GM23338 (cell line): ENCODE measurements at regions not wholly inside any gene's neighbourhood (a gene's known extent, or its start where the extent isn't known, plus 50 kb on each side); places are given as distances from the start of the nearest gene placed in this dataset.

Experiments
- ATAC-seq: fragments of 200-7000 bp; cut with Tn5 transposase; 3 replicates; pipeline ENCODE4 v1.9.1; 2020
- DNase-seq: peaks from one replicate; pipeline ENCODE4 v3.0.0-alpha.2; 2015; ENCODE audit warnings: low spot score
- H2AFZ ChIP-seq: fragments of 200-600 bp; sonication (generic); 2 replicates; pipeline ENCODE4 v1.8.0; 2016; ENCODE audit warnings: antibody characterized with exemption, mild to moderate bottlenecking, moderate library complexity
- H3F3A ChIP-seq: fragments of 200-600 bp; sonication (generic); replicated peaks from 2 replicates; pipeline ENCODE4 v1.8.0; 2017; ENCODE audit warnings: antibody characterized with exemption, mixed run types, low read depth
- H3K27ac ChIP-seq: fragments of 200-600 bp; sonication (generic); 2 replicates; pipeline ENCODE4 v1.6.1; 2016; ENCODE audit warnings: low read depth
- H3K27me3 ChIP-seq: fragments of 200-600 bp; sonication (generic); 2 replicates; pipeline ENCODE4 v1.8.0; 2016; ENCODE audit warnings: mild to moderate bottlenecking, mixed run types, moderate library complexity; ENCODE audit not compliant: insufficient read depth
- H3K36me3 ChIP-seq: fragments of 200-600 bp; sonication (generic); 2 replicates; pipeline ENCODE4 v1.8.0; 2016; ENCODE audit warnings: mild to moderate bottlenecking; ENCODE audit not compliant: insufficient read depth
- H3K4me1 ChIP-seq: fragments of 200-600 bp; sonication (generic); 2 replicates; pipeline ENCODE4 v1.8.0; 2016; ENCODE audit warnings: mild to moderate bottlenecking, moderate library complexity; ENCODE audit not compliant: insufficient read depth
- H3K4me2 ChIP-seq: fragments of 200-600 bp; sonication (generic); 2 replicates; pipeline ENCODE4 v1.7.1; 2017; ENCODE audit warnings: mixed run types
- H3K4me3 ChIP-seq: fragments of 200-600 bp; sonication (generic); 2 replicates; pipeline ENCODE4 v1.6.1; 2016; ENCODE audit warnings: mixed run types
- H3K79me2 ChIP-seq: fragments of 200-600 bp; sonication (generic); replicated peaks from 2 replicates; pipeline ENCODE4 v1.8.0; 2017; ENCODE audit warnings: mild to moderate bottlenecking; ENCODE audit not compliant: insufficient read depth
- H3K9me2 ChIP-seq: fragments of 200-600 bp; sonication (generic); 2 replicates; pipeline ENCODE4 v1.8.0; 2017; ENCODE audit not compliant: insufficient read depth
- H4K20me1 ChIP-seq: fragments of 200-600 bp; sonication (generic); replicated peaks from 2 replicates; pipeline ENCODE4 v1.8.0; 2017; ENCODE audit warnings: mild to moderate bottlenecking; ENCODE audit not compliant: insufficient read depth
- H3K27ac Mint-ChIP-seq: 2 replicates; pipeline ENCODE4 v1.8.0; 2020; ENCODE audit warnings: inconsistent platforms, mild to moderate bottlenecking, moderate library complexity, mixed read lengths
- H3K27me3 Mint-ChIP-seq: 3 replicates; pipeline ENCODE4 v1.8.0; 2022; ENCODE audit warnings: low read depth, mild to moderate bottlenecking, moderate library complexity, mixed read lengths, inconsistent platforms; ENCODE audit not compliant: insufficient read depth, poor library complexity
- H3K36me3 Mint-ChIP-seq: 3 replicates; pipeline ENCODE4 v1.8.0; 2021; ENCODE audit warnings: low read depth, mild to moderate bottlenecking, inconsistent platforms, moderate library complexity, mixed read lengths
- H3K4me1 Mint-ChIP-seq: 3 replicates; pipeline ENCODE4 v1.8.0; 2020; ENCODE audit warnings: mild to moderate bottlenecking, inconsistent platforms, mixed read lengths
- H3K4me3 Mint-ChIP-seq: 3 replicates; pipeline ENCODE4 v1.8.0; 2021; ENCODE audit warnings: moderate library complexity, mild to moderate bottlenecking, inconsistent platforms, mixed read lengths
- H3K9me3 Mint-ChIP-seq: 3 replicates; pipeline ENCODE4 v1.8.0; 2020; ENCODE audit warnings: moderate library complexity, mild to moderate bottlenecking, inconsistent platforms, mixed read lengths
- CREB1 ChIP-seq: fragments of 250-450 bp; sonication (Bioruptor Pico); IDR thresholded peaks from 2 replicates; pipeline ENCODE4 v1.5.0; 2020; ENCODE audit warnings: low read depth, mild to moderate bottlenecking, moderate library complexity
- CTCF ChIP-seq, 2 experiments: fragments of 200-600 bp in 1 of 2; sonication (generic) in 1 of 2; conservative IDR thresholded peaks; 2 replicates each; pipeline versions ENCODE4 v1.5.1 to v1.6.1; 2016 to 2017; ENCODE audit warnings: antibody characterized with exemption in 2 of 2, low read depth in 2 of 2, mild to moderate bottlenecking in 2 of 2, moderate library complexity in 1 of 2
- EZH2 ChIP-seq: fragments of 200-600 bp; sonication (generic); IDR thresholded peaks from one replicate; pipeline ENCODE4 v1.8.0; 2017; ENCODE audit warnings: antibody characterized with exemption, mild to moderate bottlenecking, low read depth; ENCODE audit not compliant: unreplicated experiment
- JUNB ChIP-seq: IDR thresholded peaks from one replicate; pipeline ENCODE4 v1.6.1; 2016; ENCODE audit warnings: antibody characterized with exemption; ENCODE audit not compliant: unreplicated experiment
- NANOG ChIP-seq: IDR thresholded peaks from 2 replicates; pipeline ENCODE4 v1.6.1; 2016; ENCODE audit warnings: antibody characterized with exemption, borderline replicate concordance
- POLR2AphosphoS5 ChIP-seq: IDR thresholded peaks from 2 replicates; pipeline ENCODE4 v1.6.1; 2016; ENCODE audit warnings: antibody characterized with exemption, low read depth
- STAT1 ChIP-seq: IDR thresholded peaks from one replicate; pipeline ENCODE4 v1.6.1; 2016; ENCODE audit warnings: antibody characterized with exemption; ENCODE audit not compliant: unreplicated experiment
- ZNF114 ChIP-seq: fragments of 250-450 bp; sonication (Bioruptor Pico); IDR thresholded peaks from 2 replicates; pipeline ENCODE4 v1.5.0; 2020; ENCODE audit warnings: mild to moderate bottlenecking, moderate library complexity
- ZNF331 ChIP-seq: fragments of 250-450 bp; sonication (Bioruptor Pico); IDR thresholded peaks from 2 replicates; pipeline ENCODE4 v1.5.0; 2020; ENCODE audit warnings: low read depth, mild to moderate bottlenecking, moderate library complexity
- TF ChIP-seq, protein P1 (sequence below): IDR thresholded peaks from one replicate; pipeline ENCODE4 v1.6.1; 2018; ENCODE audit warnings: antibody characterized with exemption; ENCODE audit not compliant: unreplicated experiment
- TF ChIP-seq, protein P2 (sequence below): fragments of 250-450 bp; sonication (Bioruptor Pico); IDR thresholded peaks from 2 replicates; pipeline ENCODE4 v1.5.0; 2020; ENCODE audit warnings: mild to moderate bottlenecking, moderate library complexity

GRCh38 chr12:103198499-103198898 is 241.0 kb downstream of the ASCL1 start:
- H3K4me1 ChIP-seq: peaks cover 10% of the 10 kb centered on the region; the same call in 1 of the 2 replicates
- H3K36me3 ChIP-seq: no peaks in the 10 kb centered on the region
- Mint-ChIP-seq H3K27me3 (no peaks in the 10 kb centered on the region), H3K4me1 (peaks cover 15% of the 10 kb centered on the region), H3K4me3 (no peak overlapping the region), H3K9me3 (peaks cover 4% of the 10 kb centered on the region; the same call in 1 of the 3 replicates), H3K36me3 (no peaks in the 10 kb centered on the region), H3K27ac (no peak overlapping the region)
- no peaks in the 10 kb centered on the region for H3K27me3 ChIP-seq
- peaks cover 7% of the 10 kb centered on the region; the same call in 1 of the 2 replicates for H3K9me2 ChIP-seq
- ATAC-seq: peak; percentile 75
- no peaks in the 10 kb centered on the region for H4K20me1 ChIP-seq
- H3K4me3 ChIP-seq: no peak overlapping the region
- no peaks in the 10 kb centered on the region for H3K79me2 ChIP-seq
- no peak overlapping the region for H2AFZ ChIP-seq
- peak; percentile 12 for DNase-seq
- no peak overlapping the region for H3K27ac ChIP-seq
- H3K4me2 ChIP-seq: no peak overlapping the region
- TF ChIP-seq NANOG: no peak
- TF ChIP-seq, protein P1, sequence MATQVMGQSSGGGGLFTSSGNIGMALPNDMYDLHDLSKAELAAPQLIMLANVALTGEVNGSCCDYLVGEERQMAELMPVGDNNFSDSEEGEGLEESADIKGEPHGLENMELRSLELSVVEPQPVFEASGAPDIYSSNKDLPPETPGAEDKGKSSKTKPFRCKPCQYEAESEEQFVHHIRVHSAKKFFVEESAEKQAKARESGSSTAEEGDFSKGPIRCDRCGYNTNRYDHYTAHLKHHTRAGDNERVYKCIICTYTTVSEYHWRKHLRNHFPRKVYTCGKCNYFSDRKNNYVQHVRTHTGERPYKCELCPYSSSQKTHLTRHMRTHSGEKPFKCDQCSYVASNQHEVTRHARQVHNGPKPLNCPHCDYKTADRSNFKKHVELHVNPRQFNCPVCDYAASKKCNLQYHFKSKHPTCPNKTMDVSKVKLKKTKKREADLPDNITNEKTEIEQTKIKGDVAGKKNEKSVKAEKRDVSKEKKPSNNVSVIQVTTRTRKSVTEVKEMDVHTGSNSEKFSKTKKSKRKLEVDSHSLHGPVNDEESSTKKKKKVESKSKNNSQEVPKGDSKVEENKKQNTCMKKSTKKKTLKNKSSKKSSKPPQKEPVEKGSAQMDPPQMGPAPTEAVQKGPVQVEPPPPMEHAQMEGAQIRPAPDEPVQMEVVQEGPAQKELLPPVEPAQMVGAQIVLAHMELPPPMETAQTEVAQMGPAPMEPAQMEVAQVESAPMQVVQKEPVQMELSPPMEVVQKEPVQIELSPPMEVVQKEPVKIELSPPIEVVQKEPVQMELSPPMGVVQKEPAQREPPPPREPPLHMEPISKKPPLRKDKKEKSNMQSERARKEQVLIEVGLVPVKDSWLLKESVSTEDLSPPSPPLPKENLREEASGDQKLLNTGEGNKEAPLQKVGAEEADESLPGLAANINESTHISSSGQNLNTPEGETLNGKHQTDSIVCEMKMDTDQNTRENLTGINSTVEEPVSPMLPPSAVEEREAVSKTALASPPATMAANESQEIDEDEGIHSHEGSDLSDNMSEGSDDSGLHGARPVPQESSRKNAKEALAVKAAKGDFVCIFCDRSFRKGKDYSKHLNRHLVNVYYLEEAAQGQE: peak; percentile 49
- H3F3A ChIP-seq: no peaks in the 10 kb centered on the region

DNA sequence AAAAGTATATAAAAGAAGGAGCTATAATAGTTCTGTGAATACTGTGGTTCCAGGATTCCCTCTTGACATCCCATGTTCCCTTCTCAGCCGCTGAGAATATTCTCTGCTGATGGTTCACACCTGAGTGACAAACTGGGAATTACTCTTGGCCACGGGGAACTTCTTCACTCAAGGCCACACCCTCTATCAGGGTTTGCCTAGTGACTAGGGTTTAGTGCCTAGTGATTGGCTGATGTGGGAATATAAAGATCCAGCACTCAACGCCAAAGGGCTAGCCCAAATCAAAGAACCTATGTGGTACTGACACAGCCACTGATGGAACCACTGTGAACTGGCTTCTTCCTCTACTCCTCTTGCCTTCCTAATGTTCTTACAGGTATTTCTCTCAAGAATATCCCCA is 248.4 kb downstream of the ASCL1 start:
- H2AFZ ChIP-seq: no peak overlapping the region
- DNase-seq: no peak
- no peaks in the 10 kb centered on the region for H3K79me2 ChIP-seq
- H3K4me3 ChIP-seq: no peak overlapping the region
- no peaks in the 10 kb centered on the region for H3K9me3 Mint-ChIP-seq
- H3K4me2 ChIP-seq: no peak overlapping the region
- no peaks in the 10 kb centered on the region for H3K27me3 Mint-ChIP-seq
- H3K27ac ChIP-seq: no peak overlapping the region
- no peaks in the 10 kb centered on the region for H3F3A ChIP-seq
- H3K36me3 Mint-ChIP-seq: no peaks in the 10 kb centered on the region
- H3K4me3 Mint-ChIP-seq: no peak overlapping the region
- H3K27me3 ChIP-seq: no peaks in the 10 kb centered on the region
- H3K9me2 ChIP-seq: peaks cover 13% of the 10 kb centered on the region
- no peaks in the 10 kb centered on the region for H3K4me1 ChIP-seq
- H4K20me1 ChIP-seq: no peaks in the 10 kb centered on the region
- H3K27ac Mint-ChIP-seq: no peak overlapping the region
- no peaks in the 10 kb centered on the region for H3K4me1 Mint-ChIP-seq
- no peak for ATAC-seq
- H3K36me3 ChIP-seq: no peaks in the 10 kb centered on the region
- TF ChIP-seq CTCF (conservative IDR thresholded peaks at IDR 0.05; ENCODE audit: low read depth in 2 of 2): no peak
- TF ChIP-seq, protein P2, sequence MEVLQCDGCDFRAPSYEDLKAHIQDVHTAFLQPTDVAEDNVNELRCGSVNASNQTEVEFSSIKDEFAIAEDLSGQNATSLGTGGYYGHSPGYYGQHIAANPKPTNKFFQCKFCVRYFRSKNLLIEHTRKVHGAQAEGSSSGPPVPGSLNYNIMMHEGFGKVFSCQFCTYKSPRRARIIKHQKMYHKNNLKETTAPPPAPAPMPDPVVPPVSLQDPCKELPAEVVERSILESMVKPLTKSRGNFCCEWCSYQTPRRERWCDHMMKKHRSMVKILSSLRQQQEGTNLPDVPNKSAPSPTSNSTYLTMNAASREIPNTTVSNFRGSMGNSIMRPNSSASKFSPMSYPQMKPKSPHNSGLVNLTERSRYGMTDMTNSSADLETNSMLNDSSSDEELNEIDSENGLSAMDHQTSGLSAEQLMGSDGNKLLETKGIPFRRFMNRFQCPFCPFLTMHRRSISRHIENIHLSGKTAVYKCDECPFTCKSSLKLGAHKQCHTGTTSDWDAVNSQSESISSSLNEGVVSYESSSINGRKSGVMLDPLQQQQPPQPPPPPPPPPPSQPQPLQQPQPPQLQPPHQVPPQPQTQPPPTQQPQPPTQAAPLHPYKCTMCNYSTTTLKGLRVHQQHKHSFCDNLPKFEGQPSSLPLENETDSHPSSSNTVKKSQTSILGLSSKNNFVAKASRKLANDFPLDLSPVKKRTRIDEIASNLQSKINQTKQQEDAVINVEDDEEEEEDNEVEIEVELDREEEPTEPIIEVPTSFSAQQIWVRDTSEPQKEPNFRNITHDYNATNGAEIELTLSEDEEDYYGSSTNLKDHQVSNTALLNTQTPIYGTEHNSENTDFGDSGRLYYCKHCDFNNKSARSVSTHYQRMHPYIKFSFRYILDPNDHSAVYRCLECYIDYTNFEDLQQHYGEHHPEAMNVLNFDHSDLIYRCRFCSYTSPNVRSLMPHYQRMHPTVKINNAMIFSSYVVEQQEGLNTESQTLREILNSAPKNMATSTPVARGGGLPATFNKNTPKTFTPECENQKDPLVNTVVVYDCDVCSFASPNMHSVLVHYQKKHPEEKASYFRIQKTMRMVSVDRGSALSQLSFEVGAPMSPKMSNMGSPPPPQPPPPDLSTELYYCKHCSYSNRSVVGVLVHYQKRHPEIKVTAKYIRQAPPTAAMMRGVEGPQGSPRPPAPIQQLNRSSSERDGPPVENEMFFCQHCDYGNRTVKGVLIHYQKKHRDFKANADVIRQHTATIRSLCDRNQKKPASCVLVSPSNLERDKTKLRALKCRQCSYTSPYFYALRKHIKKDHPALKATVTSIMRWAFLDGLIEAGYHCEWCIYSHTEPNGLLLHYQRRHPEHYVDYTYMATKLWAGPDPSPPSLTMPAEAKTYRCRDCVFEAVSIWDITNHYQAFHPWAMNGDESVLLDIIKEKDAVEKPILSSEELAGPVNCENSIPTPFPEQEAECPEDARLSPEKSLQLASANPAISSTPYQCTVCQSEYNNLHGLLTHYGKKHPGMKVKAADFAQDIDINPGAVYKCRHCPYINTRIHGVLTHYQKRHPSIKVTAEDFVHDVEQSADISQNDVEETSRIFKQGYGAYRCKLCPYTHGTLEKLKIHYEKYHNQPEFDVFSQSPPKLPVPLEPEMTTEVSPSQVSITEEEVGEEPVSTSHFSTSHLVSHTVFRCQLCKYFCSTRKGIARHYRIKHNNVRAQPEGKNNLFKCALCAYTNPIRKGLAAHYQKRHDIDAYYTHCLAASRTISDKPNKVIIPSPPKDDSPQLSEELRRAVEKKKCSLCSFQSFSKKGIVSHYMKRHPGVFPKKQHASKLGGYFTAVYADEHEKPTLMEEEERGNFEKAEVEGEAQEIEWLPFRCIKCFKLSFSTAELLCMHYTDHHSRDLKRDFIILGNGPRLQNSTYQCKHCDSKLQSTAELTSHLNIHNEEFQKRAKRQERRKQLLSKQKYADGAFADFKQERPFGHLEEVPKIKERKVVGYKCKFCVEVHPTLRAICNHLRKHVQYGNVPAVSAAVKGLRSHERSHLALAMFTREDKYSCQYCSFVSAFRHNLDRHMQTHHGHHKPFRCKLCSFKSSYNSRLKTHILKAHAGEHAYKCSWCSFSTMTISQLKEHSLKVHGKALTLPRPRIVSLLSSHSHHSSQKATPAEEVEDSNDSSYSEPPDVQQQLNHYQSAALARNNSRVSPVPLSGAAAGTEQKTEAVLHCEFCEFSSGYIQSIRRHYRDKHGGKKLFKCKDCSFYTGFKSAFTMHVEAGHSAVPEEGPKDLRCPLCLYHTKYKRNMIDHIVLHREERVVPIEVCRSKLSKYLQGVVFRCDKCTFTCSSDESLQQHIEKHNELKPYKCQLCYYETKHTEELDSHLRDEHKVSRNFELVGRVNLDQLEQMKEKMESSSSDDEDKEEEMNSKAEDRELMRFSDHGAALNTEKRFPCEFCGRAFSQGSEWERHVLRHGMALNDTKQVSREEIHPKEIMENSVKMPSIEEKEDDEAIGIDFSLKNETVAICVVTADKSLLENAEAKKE (CRISPR knock-in tag): no peak
- TF ChIP-seq NANOG: no peak
- TF ChIP-seq POLR2AphosphoS5: no peak
- no peak for TF ChIP-seq ZNF331 (CRISPR knock-in tag)
- TF ChIP-seq ZNF114 (CRISPR knock-in tag): no peak
- no peak for TF ChIP-seq STAT1
- no peak for TF ChIP-seq EZH2
- TF ChIP-seq JUNB: no peak
- TF ChIP-seq CREB1 (CRISPR knock-in tag): no peak
